Liver (tissue), 8 donors: ENCODE measurements at regions not wholly inside any gene's neighbourhood (a gene's known extent, or its start where the extent isn't known, plus 50 kb on each side); places are given as distances from the start of the nearest gene placed in this dataset.
"Not testable (repeated sequence)": the region's sequence is repeated elsewhere in the genome, so short reads cannot be mapped to it uniquely, and the experiment has no call there.

ENCODE experiments used
- DNase-seq: peaks from one replicate; pipeline ENCODE4 v3.0.0-alpha.2; 2017; ENCODE audit warnings: low spot score
- H3K27ac ChIP-seq, 2 donors: one replicate each; pipeline ENCODE4 v1.7.0; 2013; ENCODE audit warnings: inconsistent platforms in 2 of 2, low read length in 2 of 2, control low read depth in 1 of 2, low read depth in 1 of 2, mild to moderate bottlenecking in 1 of 2
- H3K27me3 ChIP-seq, 4 donors: one replicate each; pipeline versions ENCODE4 v1.6.1 to v1.7.0; 2013; ENCODE audit warnings: low read length in 3 of 4, inconsistent platforms in 1 of 4, mild to moderate bottlenecking in 1 of 4, moderate library complexity in 1 of 4; ENCODE audit not compliant: control insufficient read depth in 4 of 4, insufficient read depth in 4 of 4
- H3K36me3 ChIP-seq, 4 donors: one replicate each; pipeline versions ENCODE4 v1.6.1 to v1.7.0; 2013; ENCODE audit warnings: low read length in 3 of 4, mild to moderate bottlenecking in 3 of 4, low read depth in 1 of 4, moderate library complexity in 1 of 4; ENCODE audit not compliant: control insufficient read depth in 4 of 4, insufficient read depth in 3 of 4
- H3K4me1 ChIP-seq, 4 donors: one replicate each; pipeline versions ENCODE4 v1.6.1 to v1.7.0; 2013; ENCODE audit warnings: low read length in 3 of 4, mild to moderate bottlenecking in 3 of 4, moderate library complexity in 1 of 4; ENCODE audit not compliant: control insufficient read depth in 4 of 4, insufficient read depth in 4 of 4
- H3K4me3 ChIP-seq, 3 donors: one replicate each; pipeline versions ENCODE4 v1.6.1 to v1.7.0; 2013; ENCODE audit warnings: low read length in 3 of 3, control low read depth in 1 of 3, low read depth in 1 of 3, mild to moderate bottlenecking in 1 of 3
- H3K9ac ChIP-seq, 2 donors: one replicate each; pipeline ENCODE4 v1.7.0; 2013; ENCODE audit warnings: low read length in 2 of 2, mild to moderate bottlenecking in 2 of 2, moderate library complexity in 2 of 2, control low read depth in 1 of 2, low read depth in 1 of 2
- H3K9me3 ChIP-seq, 4 donors: one replicate each; pipeline versions ENCODE4 v1.6.1 to v1.7.0; 2013; ENCODE audit warnings: low read length in 3 of 4; ENCODE audit not compliant: control insufficient read depth in 4 of 4
- FOXA1 ChIP-seq: IDR thresholded peaks from 2 replicates; pipeline ENCODE4 v1.6.1; 2016; ENCODE audit warnings: antibody characterized with exemption
- GABPA ChIP-seq, 2 donors: IDR thresholded peaks in 1 of 2; conservative IDR thresholded peaks in 1 of 2; 2 replicates each; pipeline ENCODE4 v1.6.1; 2016; ENCODE audit warnings: antibody characterized with exemption in 2 of 2, mild to moderate bottlenecking in 1 of 2, moderate library complexity in 1 of 2
- HNF4A ChIP-seq, 2 donors: conservative IDR thresholded peaks; 2 replicates each; pipeline ENCODE4 v1.6.1; 2016; ENCODE audit warnings: antibody characterized with exemption in 2 of 2, mild to moderate bottlenecking in 2 of 2
- HNF4G ChIP-seq: IDR thresholded peaks from 2 replicates; pipeline ENCODE4 v1.6.1; 2016; ENCODE audit warnings: antibody characterized with exemption
- JUND ChIP-seq, 2 donors: IDR thresholded peaks; 2 replicates each; pipeline ENCODE4 v1.6.1; 2016; ENCODE audit warnings: antibody characterized with exemption in 2 of 2
- NR2F2 ChIP-seq: IDR thresholded peaks from 2 replicates; pipeline ENCODE4 v1.6.1; 2016; ENCODE audit warnings: antibody characterized with exemption
- RAD21 ChIP-seq, 2 donors: IDR thresholded peaks; 2 replicates each; pipeline ENCODE4 v1.6.1; 2016; ENCODE audit warnings: antibody characterized with exemption in 2 of 2, mild to moderate bottlenecking in 2 of 2
- RXRA ChIP-seq, 2 donors: IDR thresholded peaks; 2 replicates each; pipeline ENCODE4 v1.6.1; 2017 to 2018; ENCODE audit warnings: antibody characterized with exemption in 2 of 2, mild to moderate bottlenecking in 1 of 2
- SP1 ChIP-seq: IDR thresholded peaks from 2 replicates; pipeline ENCODE4 v1.6.1; 2018; ENCODE audit warnings: antibody characterized with exemption, mild to moderate bottlenecking
- TAF1 ChIP-seq: conservative IDR thresholded peaks from 2 replicates; pipeline ENCODE4 v1.6.1; 2016; ENCODE audit warnings: antibody characterized with exemption, mild to moderate bottlenecking
- YY1 ChIP-seq: IDR thresholded peaks from 2 replicates; pipeline ENCODE4 v1.6.1; 2016; ENCODE audit warnings: antibody characterized with exemption, mild to moderate bottlenecking
- WGBS: extraction: QIAGEN DNeasy Blood & Tissue Kit; methylation state at CpG from one replicate; pipeline ENCODE4 v1.1.7; 2013; 5-methylcytosine and 5-hydroxymethylcytosine counted together
- TF ChIP-seq, protein P1 (sequence below): IDR thresholded peaks from 2 replicates; pipeline ENCODE4 v1.6.1; 2016; ENCODE audit warnings: antibody characterized with exemption
- TF ChIP-seq, protein P2 (sequence below): IDR thresholded peaks from 2 replicates; pipeline ENCODE4 v1.6.1; 2016; ENCODE audit warnings: antibody characterized with exemption
- TF ChIP-seq, protein P3 (sequence below): IDR thresholded peaks from 2 replicates; pipeline ENCODE4 v1.6.1; 2016; ENCODE audit warnings: antibody characterized with exemption
- TF ChIP-seq, protein P4 (sequence below): fragments of 150-350 bp; IDR thresholded peaks from 2 replicates; pipeline ENCODE4 v1.5.1; 2017; ENCODE audit warnings: improper control_type of control experiment, low read depth, low read length; ENCODE audit not compliant: missing input control
- TF ChIP-seq, protein P5 (sequence below): IDR thresholded peaks from 2 replicates; pipeline ENCODE4 v1.6.1; 2016; ENCODE audit warnings: antibody characterized with exemption, mild to moderate bottlenecking
- donor health status: healthy.
- donor health status: healthy.
- donor health status: healthy.
- donor health status: healthy.
- donor health status: healthy.

DNA sequence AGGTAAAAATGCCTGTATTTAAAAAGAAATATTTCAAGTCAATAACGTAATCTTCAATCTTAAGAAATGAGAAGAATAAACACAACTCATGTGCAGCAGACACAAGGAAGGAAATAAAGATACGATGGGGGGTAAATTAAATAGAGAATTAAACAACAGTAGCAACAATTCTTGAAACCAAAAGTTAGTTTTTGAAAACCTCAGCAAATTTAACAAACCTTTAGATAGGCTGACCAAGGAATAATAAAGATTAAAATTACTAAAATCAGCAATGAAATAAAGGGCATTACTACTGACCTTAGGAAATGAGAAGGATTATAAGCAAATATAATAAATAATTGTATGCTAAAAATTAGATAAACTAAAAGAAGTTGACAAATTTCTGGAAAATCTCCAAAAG, 178.9 kb downstream of the RTP5 start:
- Histone ChIP-seq H3K9me3 (no peaks in the 10 kb centered on the region), H3K4me1 (no peaks in the 10 kb centered on the region), H3K27me3 (no peaks in the 10 kb centered on the region), H3K36me3 (no peaks in the 10 kb centered on the region), H3K9ac (no peak overlapping the region), H3K4me3 (no peak overlapping the region), H3K27ac (no peak overlapping the region)
- 81% methylated on average over 2 of the region's 2 CpGs for WGBS
- TF ChIP-seq HNF4A (conservative IDR thresholded peaks at IDR 0.05) (no peak), GABPA (IDR thresholded peaks at IDR 0.05 in 1 of 2, conservative IDR thresholded peaks at IDR 0.05 in 1 of 2) (no peak), HNF4G (no peak), JUND (IDR thresholded peaks at IDR 0.05) (no peak), NR2F2 (no peak), SP1 (no peak), RAD21 (IDR thresholded peaks at IDR 0.05) (no peak), TAF1 (no peak), FOXA1 (no peak), YY1 (no peak), RXRA (IDR thresholded peaks at IDR 0.05) (no peak)
- TF ChIP-seq, protein P1, sequence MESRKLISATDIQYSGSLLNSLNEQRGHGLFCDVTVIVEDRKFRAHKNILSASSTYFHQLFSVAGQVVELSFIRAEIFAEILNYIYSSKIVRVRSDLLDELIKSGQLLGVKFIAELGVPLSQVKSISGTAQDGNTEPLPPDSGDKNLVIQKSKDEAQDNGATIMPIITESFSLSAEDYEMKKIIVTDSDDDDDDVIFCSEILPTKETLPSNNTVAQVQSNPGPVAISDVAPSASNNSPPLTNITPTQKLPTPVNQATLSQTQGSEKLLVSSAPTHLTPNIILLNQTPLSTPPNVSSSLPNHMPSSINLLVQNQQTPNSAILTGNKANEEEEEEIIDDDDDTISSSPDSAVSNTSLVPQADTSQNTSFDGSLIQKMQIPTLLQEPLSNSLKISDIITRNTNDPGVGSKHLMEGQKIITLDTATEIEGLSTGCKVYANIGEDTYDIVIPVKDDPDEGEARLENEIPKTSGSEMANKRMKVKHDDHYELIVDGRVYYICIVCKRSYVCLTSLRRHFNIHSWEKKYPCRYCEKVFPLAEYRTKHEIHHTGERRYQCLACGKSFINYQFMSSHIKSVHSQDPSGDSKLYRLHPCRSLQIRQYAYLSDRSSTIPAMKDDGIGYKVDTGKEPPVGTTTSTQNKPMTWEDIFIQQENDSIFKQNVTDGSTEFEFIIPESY = no peak
- TF ChIP-seq, protein P2, sequence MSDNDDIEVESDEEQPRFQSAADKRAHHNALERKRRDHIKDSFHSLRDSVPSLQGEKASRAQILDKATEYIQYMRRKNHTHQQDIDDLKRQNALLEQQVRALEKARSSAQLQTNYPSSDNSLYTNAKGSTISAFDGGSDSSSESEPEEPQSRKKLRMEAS = no peak
- TF ChIP-seq, protein P3, sequence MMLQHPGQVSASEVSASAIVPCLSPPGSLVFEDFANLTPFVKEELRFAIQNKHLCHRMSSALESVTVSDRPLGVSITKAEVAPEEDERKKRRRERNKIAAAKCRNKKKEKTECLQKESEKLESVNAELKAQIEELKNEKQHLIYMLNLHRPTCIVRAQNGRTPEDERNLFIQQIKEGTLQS = no peak
- TF ChIP-seq, protein P4, sequence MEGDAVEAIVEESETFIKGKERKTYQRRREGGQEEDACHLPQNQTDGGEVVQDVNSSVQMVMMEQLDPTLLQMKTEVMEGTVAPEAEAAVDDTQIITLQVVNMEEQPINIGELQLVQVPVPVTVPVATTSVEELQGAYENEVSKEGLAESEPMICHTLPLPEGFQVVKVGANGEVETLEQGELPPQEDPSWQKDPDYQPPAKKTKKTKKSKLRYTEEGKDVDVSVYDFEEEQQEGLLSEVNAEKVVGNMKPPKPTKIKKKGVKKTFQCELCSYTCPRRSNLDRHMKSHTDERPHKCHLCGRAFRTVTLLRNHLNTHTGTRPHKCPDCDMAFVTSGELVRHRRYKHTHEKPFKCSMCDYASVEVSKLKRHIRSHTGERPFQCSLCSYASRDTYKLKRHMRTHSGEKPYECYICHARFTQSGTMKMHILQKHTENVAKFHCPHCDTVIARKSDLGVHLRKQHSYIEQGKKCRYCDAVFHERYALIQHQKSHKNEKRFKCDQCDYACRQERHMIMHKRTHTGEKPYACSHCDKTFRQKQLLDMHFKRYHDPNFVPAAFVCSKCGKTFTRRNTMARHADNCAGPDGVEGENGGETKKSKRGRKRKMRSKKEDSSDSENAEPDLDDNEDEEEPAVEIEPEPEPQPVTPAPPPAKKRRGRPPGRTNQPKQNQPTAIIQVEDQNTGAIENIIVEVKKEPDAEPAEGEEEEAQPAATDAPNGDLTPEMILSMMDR = no peak
- TF ChIP-seq, protein P5, sequence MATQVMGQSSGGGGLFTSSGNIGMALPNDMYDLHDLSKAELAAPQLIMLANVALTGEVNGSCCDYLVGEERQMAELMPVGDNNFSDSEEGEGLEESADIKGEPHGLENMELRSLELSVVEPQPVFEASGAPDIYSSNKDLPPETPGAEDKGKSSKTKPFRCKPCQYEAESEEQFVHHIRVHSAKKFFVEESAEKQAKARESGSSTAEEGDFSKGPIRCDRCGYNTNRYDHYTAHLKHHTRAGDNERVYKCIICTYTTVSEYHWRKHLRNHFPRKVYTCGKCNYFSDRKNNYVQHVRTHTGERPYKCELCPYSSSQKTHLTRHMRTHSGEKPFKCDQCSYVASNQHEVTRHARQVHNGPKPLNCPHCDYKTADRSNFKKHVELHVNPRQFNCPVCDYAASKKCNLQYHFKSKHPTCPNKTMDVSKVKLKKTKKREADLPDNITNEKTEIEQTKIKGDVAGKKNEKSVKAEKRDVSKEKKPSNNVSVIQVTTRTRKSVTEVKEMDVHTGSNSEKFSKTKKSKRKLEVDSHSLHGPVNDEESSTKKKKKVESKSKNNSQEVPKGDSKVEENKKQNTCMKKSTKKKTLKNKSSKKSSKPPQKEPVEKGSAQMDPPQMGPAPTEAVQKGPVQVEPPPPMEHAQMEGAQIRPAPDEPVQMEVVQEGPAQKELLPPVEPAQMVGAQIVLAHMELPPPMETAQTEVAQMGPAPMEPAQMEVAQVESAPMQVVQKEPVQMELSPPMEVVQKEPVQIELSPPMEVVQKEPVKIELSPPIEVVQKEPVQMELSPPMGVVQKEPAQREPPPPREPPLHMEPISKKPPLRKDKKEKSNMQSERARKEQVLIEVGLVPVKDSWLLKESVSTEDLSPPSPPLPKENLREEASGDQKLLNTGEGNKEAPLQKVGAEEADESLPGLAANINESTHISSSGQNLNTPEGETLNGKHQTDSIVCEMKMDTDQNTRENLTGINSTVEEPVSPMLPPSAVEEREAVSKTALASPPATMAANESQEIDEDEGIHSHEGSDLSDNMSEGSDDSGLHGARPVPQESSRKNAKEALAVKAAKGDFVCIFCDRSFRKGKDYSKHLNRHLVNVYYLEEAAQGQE = no peak
- no peak for DNase-seq

DNA sequence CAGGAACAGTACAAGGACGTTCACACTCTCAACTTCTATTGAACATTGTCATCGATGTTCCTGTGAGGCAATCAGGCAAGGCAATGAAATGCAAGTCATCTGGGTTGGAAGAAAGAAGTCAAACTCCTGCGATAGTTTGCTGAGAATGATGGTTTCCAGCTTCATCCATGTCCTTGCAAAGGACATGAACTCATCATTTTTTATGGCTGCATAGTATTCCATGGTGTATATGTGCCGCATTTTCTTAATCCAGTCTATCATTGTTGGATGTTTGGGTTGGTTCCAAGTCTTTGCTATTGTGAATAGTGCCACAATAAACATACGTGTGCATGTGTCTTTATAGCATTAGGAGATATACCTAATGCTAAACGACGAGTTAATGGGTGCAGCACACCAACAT, 180.0 kb downstream of the RTP5 start:
- H3K27me3 ChIP-seq, H3K27ac ChIP-seq, H3K4me1 ChIP-seq, H3K36me3 ChIP-seq, H3K4me3 ChIP-seq, DNase-seq, H3K9ac ChIP-seq, H3K9me3 ChIP-seq: not testable (repeated sequence)
- WGBS = 91% methylated on average over 7 of the region's 7 CpGs
